EL (cell line): ENCODE measurements at regions not wholly inside any gene's neighbourhood (a gene's known extent, or its start where the extent isn't known, plus 50 kb on each side); places are given as distances from the start of the nearest gene placed in this dataset.

Experiments used
- DNase-seq: peaks from one replicate; pipeline ENCODE4 v3.0.0-alpha.2; 2016

DNA sequence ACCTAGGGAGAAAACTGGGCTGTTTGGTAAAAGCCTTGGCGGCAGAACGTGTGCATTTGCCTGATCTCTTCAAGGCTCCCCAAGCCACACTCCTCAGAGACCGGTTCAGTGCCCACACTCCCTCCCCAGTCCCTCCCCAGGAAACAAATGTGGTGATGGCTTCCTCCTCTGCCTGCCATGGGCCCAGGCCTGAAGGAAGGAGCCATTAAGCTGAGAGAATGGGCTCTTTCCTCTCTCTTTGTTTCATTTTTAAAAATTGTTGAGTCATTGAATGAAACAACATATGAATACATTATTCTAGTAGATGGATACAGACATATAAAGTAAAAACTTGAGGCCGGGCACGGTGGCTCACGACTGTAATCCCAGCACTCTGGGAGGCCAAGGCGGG lies 50.6 kb upstream of the YWHAQ start:
- DNase-seq: no peak

DNA sequence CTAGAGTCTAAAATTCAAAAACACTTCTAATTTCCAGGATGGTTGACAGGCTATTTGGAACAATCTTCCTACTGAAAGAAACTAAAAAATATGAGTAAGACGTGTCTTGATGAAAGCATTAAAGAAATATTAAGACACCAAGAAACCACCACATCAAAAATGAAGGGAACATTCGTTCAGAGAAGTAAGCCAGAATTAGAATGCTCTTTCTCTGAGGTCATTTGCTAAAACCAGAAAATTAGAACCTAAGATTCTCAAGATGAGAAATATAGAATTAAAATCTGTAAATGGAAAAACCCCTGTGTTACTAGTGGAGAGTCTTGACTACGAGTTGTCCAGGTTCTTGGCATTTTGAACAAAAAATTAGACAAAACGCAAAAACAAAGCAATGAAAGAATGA lies 54.8 kb upstream of the YWHAQ start:
- DNase-seq: no peak

DNA sequence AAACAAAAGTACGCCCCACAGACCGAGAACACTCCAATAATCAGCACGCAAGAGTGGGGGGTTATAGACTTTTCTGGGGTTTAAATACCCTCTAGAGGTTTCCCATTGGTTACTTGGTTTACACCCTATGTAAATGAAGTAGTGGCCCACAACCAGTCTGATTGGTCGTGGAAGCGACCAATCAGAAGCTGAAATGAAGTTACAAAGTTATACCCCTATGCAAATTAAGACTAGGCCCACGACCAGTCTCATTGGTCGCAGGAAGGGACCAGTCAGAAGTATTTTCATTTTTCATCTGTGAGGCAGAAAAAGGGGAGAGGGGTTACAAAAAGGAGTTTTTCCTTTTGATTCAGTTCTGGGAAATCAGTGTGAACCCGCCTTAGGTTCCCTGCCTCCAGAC lies 55.3 kb upstream of the YWHAQ start:
- DNase-seq: no peak

DNA sequence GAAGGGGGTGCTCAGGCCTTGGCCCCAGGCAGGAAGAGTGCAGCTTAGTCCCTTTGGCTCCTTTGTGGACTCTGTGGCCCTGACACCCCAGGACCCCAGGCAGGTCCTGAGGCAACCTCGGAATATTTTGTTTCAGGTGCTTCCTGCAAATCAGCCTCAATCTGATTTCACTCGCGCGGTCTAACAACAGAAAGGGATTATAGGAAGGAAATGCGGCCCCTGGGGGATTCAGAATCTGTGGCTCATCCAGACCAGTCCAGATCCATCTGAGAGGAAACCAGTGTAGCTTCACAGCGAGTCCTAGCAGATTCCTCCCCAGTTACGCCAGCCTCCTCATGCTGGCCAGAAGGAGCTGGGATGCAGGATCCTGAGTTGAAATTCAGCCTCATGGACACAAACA lies 59.5 kb upstream of the YWHAQ start:
- no peak for DNase-seq

DNA sequence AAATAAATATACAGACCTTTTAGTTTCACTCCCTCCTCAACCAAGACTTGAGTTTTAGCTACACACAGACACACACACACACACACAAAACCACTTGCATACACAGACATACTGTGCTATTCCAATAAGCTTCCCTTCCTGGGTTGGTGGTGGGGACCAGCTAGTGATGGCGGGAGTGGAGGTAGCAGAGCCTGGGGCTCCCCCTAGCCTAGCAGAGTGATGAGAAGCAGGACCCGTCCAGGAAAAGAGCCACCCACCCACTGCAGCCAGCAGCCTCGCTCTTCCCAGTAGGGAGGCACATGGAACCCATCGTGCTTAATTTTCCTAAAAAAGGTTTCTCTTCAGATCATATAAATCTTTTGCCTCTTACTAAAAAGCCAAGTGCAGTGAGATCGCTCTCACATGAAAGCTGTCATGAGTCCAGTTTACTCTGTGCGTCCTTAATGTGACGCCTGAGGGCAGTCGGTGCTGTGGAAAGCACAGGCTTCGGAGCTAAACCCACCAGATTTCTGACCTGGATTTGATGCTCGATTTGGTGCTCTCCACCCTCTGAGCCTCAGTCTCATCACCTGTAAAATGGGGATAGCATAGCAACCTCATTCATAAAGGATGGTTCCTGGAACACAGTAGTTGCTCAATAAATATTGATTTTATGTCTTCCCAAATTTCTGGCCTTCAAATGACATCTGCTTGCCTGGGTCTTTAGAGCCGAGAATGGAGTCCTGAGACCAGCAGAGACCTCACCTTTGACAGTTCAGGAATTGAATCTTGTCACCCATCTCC lies 60.1 kb upstream of the YWHAQ start:
- no peak for DNase-seq

DNA sequence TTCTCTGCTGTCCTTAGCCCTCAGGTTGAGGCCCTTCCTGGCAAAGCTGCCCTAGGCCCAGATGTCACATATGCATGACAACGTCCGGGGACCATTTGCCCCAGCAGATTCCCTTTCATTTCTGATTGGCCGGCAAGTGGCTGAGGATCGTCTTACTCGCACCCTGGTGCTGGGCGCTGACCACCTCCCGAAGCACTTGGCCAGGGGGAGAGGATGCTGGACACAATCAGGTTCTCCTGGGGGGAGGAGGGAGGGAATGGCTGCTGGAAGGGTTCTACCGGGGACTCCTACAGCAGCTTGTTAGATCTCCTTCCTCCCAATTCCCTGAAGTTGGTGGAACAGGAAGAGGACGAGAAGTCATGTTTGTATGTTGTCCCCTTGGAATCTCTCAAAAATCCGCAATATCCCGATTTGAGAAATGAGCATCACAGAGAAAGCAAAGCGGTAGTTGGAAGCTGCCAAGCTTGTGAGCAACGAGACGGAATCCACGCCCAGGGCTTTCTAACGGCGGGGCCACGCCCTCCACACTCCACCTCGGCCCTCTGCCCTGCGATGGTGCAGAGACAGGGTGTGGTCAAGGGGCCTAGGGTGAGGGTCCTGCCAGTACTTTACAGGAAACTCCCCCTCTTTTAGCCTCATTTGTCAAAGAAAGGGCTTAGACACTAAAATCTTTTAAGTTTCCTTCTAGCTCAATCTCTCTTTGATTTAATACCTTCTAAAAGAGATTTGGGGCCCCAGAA lies 61.8 kb upstream of the YWHAQ start:
- DNase-seq: no peak

DNA sequence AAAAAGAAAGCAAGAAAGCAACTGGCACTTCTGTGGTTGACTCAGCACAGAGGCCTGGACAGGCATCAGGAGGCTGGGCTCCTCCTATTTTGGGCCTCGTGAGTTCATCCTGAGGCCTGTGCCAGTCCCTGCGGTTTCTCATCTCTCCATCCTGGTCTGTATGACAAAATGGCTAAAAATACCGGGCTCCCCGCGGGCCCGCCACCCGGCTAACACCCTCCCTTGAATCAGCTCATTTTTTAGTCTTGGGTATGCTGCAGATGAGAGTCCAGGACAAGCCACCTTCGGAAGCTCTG lies 62.3 kb upstream of the YWHAQ start:
- DNase-seq: peak; percentile 72

DNA sequence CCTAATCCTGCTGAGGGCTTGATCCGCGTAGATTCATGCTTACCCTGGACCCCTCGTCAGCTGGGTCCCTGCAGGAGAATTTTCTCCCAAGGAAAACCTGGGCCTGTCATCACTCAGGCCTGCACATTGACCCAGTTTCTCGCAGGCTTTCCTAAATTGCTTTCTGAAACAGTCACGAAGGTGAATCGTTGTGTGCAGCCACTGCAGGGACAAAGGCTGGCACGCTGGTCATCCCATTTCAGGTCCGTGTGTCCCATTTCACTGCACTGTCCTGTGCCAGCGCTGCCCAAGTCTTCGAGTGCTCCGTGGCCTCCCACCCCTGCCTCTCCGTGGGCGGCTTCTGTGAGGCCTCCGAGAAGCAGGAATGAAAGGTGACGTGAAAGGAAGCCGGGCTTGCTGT lies 62.8 kb upstream of the YWHAQ start:
- DNase-seq: no peak

DNA sequence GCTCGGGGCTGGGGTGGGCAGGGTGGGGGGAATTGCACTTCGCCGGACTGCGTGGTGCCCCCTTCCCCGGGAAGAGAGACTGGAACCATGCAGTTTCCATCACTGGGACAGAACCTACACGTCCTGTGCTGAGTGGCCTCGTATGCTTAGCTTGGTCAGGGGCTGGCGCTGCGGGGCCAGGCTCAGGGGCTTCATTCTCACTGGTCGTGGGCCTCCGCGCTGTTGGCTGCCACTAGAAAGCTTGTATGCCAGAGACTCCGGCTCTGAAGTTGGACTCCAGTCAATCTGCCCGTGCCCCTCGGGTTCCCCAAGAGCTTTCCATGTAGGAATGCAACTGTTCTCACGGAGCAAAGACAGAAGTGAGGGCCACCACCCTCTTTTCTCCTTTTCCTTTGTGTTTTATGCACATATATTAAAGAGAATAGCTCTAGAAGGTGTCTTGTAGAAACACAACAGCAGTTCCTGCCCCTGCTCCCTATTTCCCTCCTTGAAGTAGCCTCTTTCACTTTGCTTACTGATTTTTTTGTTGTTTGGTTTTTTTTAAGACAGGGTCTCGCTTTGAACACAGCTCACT lies 64.0 kb upstream of the YWHAQ start:
- DNase-seq: no peak

DNA sequence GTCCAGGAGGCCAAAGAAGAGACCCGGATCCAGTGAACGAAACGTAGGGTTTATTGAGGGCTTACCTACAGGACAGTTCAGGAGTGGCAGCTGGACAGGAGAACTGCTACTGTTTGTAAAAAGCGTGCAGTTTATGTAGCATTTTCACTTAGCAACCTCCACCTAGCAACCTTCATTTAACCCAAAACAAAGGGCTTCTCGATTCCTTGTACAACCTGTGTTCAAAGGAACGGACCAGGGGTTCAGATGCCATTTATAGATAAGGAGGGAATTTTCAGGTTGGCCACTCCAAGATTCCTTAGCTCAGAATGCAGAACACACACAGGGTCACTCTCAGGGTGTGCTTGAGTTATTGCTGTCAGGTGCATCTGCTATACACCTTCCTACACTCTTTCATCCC lies 65.1 kb upstream of the YWHAQ start:
- DNase-seq: no peak

DNA sequence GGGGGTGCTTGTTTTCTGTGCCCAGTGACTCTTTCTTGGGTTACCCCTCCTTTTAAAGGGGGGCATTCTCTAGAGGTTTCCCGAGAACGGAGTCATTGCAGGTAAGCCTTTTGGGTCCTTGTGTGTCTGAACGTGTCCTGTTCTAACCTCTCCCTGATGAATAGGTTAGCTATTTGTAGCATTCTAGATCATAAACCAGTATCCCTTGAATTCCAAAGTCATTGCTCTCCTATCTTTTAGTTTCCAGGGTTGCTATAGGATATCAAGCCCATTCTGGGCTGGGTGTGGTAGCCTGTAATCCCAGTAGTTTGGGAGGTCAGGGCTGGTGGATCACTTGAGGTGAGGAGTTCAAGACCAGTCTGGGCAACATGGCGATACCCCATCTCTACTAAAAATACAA lies 65.9 kb upstream of the YWHAQ start:
- DNase-seq: no peak

DNA sequence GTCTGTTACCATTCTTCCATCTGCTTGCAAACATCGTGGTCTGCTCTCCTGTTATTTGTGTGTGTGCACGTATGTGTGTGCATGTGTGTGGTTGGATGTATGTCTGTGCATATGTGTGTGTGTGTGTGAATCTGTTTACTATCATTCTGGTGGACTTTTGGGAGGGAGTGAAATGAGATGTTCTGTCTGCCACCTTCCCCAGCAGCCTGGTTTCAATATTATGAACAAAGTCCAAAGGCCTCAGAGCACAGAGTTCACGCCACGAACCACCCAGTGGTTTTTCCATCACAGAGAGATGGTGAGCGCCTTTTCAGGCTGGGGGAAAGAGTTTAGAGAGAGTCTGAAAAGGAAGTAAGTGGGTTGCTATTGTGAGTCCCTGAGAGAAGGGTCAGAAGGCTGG lies 67.1 kb upstream of the YWHAQ start:
- DNase-seq: no peak

DNA sequence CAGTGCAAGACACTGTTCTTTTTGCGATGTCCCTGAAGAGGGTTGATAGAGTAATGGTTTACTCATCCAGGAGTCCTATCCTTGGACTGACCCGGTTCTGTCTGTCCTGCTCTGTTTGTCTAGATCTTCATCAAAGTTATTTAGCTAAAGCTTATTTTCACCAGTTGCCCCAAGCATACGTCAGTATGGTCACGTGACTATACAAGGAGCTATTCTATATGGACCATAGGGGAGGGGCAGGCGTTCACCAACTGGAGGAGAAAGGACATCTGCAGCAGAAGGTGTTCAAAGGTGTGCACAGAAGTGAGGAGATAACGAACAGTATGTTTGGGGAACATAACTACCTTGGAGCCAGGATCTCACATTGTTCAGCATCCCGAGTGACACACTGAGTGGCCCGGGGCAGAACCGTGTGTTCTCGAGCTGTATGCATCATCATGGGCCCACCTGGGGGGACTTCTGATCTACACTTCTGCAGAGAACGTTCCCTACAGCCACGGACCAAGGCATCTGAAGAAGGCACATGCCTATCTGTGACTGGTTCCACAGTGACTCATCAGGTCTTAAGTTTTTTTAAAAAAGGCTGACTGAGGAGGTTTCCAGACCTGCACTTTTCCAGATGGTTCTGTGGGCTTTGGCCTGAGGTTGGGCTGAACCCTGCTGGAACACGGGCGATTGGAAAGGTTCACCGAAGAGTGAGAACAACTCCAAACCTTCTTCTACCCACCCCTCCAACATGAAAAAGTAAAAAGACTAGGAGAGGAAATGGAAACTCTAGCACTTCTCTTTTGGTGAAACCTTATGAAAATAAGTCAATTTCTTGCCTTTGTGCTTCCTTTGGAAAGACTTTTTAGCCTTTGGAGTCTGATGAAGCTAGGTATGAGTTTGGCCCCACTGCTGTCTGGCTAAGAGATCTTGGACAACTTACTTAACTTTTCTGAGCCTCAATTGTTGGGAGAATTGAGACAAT lies 68.6 kb upstream of the YWHAQ start:
- peak; percentile 72 for DNase-seq

DNA sequence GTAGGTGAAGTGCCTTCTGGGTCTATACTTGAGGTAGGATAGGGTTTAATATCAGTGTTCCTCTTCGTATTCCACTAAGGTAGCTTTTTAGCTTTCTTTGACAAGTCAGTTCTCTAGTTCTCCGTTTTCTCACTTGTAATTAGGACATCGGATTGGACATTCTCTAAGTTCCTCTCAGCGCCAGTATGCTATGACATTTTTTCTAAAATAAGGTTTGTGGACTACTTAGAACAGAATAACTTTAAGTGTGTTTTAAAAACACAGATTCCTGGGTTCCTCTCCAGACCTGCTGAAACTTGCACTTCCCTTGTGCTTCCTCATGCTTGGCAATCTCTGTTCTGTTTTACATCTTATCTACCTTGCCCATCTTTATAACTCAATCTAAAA lies 69.3 kb upstream of the YWHAQ start:
- no peak for DNase-seq

DNA sequence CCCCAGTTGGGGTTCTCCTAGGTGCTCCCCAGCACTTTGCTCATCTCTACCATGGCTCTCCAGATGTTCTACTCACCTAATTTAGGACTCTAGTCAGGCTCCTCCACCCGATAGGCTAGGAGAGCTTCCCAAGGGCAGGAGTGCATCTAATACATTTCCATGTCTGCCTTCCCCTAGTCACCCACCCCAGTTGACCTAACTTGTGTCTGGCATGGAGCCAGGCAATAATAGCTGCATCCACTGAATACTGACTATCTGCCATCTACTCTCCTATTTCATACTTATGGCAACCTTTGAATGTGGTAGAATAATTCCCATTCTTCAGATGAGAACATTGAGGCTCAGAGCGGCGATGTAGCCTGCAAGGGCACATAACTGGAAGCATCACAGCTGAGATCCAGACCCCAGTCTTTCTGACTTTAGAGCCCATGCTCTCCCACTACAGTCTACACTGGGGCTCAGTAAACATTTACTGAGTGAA lies 71.8 kb upstream of the YWHAQ start:
- no peak for DNase-seq

DNA sequence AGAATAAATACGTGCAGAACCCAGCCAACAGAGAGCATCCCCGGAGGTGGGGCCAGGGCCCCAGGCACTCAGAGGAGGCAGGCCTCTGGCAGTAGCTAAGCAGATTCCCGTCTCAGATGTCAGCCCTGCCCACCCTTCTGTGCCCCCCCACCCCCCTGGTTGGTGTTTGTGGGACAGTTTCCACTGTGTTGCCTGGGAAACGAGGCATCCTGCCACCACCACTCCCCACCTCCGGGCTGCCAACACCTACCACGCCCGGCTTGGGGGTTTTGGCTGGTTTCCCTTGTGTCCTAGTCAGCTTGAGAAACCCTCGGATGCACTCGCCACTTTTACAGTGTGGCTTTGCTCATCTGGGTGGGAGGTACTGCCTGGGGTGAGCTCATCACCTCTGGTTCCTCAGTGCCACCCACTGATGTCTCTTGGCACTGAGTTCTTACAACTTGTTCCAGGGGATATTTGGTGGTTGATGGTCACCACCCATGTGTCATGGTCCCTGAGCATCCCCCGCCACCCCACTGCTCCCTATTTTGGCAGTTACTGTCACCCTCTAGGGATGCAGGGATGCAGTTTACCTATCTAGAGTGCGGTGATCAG lies 72.4 kb upstream of the YWHAQ start:
- peak; percentile 96 for DNase-seq

DNA sequence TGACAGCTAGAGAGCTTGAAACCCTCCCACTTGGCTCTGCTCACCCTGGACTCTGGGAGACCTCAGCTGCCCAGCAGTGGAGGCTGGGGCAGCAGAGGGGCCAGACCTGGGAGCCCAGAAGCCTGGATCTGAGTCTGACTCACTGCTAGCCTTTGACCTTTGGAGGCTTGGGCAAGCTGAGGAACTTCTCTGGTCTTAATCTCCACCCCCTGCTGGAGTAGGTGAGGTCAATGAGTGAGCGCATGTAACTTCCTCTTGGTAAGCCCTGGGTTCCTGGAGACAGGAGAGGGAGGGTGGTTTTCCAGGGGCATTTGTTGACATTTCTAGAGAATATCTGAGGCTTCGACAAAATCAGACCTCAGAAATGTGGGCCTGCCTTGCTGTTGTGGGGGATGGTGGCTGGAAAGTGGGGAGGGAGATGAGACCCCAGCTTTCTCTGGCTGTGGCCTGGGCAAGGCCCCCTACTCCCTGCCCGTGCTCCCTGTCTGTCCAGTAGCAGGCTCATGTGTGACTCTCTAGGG lies 73.0 kb upstream of the YWHAQ start:
- DNase-seq: peak; percentile 94

DNA sequence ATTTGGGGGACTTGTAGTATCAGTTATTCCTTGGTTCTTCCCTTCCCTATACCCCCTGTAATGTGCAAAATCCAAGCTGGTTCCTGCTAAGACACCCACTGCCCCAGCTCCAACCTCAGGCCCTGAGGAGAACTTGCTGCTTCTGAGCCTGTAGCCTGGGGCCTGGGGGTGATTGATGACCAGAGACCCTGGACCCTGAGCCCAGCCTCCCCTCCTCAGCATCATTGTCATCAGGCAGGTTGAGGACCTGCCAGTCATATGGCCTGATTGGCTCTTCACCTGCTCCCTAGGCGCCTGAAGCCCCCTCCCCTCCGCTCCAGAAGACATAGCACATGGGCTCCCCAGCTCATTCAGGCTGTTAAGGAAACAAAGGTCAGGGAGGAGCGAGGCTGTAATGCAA lies 73.8 kb upstream of the YWHAQ start:
- DNase-seq: no peak

DNA sequence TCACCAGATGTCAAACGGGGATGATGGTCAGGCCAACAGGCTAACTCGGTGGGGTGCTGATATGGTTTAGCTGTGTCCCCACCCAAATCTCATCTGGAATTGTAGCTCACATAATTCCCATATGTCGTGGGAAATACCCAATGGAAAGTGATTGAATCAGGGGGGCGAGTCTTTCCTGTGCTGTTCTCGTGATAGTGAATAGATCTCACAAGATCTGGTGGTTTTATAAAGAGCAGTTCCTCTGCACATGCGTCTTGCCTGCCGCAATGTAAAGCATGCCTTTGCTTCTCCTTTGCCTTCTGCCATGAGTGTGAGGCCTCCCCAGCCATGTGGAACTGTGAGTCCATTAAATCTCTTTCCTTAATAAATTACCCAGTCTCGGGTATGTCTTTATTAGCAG lies 74.4 kb upstream of the YWHAQ start:
- no peak for DNase-seq

DNA sequence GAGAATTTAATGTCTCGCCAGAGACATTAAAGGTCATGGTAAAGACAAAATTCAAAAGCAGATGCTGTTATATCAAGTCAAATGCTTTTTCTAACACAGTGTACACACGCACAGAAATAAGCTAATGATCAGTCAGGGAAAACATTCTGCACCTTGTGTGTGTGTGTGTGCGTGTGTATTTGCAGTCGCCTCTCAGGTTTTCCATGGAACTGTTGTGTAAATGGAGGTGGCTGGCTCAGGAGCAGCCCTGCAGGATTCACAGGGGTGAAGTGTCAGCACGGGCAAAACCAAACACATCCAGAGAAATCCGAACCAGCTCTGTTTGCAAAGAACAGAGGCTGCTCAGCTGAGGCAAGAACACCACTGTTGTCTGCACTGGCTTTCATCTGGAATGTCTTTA lies 76.2 kb upstream of the YWHAQ start:
- no peak for DNase-seq

DNA sequence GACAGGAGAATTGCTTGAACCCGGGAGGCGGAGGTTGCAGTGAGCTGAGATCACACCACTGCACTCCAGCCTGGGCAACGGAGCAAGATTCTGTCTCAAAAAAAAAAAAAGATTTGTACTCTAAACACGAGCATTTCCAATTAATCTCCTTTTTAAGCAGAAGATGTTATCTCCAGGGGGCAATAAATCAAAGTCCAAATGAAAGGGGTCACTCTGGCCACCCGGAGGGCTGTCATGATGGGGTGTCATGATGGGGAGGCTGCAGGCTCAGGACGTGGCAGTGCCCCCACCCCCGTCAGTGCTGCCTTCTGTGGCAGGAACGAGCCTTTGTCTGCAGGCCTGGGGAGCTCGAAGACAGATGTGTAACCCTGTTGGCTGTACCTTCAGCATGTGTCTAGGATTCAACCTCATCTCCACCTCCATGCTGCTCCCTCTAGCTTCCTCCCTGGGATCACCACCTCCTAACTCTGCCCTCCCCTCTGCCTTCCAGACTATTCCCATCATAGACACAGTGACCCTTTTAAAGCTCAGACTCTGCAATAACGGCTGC lies 76.9 kb upstream of the YWHAQ start:
- no peak for DNase-seq
